ENCODE measurements at regions not wholly inside any gene's neighbourhood (a gene's known extent, or its start where the extent isn't known, plus 50 kb on each side); places are given as distances from the start of the nearest gene placed in this dataset.

- TF ChIP-seq CTCF (IDR thresholded peaks at IDR 0.05): no peak
- no peak for TF ChIP-seq POLR2A (IDR thresholded peaks at IDR 0.05)
- TF ChIP-seq POLR2AphosphoS5 (IDR thresholded peaks at IDR 0.05): no peak
- no peak for TF ChIP-seq EP300 (IDR thresholded peaks at IDR 0.05; ENCODE audit: low read depth)
These were observed 302.1 kb upstream of the SPAG17 start for GRCh38 chr1:118487091-118487490.

Measured in transverse colon (tissue), 4 donors.